GM21367 (cell line): ENCODE measurements at regions not wholly inside any gene's neighbourhood (a gene's known extent, or its start where the extent isn't known, plus 50 kb on each side); places are given as distances from the start of the nearest gene placed in this dataset.

ENCODE experiments used
- ATAC-seq: cut with Tn5 transposase; IDR thresholded peaks from one replicate; pipeline ENCODE4 v1.9.1; 2021; ENCODE audit not compliant: unreplicated experiment

- no peak for ATAC-seq
Observed at GRCh38 chr2:23238011-23238657, 146.8 kb upstream of the KLHL29 start.

- no peak for ATAC-seq
Observed at GRCh38 chr2:23239374-23239773, 145.6 kb upstream of the KLHL29 start.

- no peak for ATAC-seq
Observed at GRCh38 chr2:23241121-23241520, 143.9 kb upstream of the KLHL29 start.

- no peak for ATAC-seq
Observed at GRCh38 chr2:23241611-23242245, 143.3 kb upstream of the KLHL29 start.

GRCh38 chr2:23243073-23243659, 141.8 kb upstream of the KLHL29 start:
- ATAC-seq, result no peak

- ATAC-seq, result no peak
Observed at GRCh38 chr2:23244617-23245016, 140.4 kb upstream of the KLHL29 start.

GRCh38 chr2:23246992-23247683, 137.8 kb upstream of the KLHL29 start:
- no peak for ATAC-seq

GRCh38 chr2:23248667-23249066, 136.3 kb upstream of the KLHL29 start:
- ATAC-seq, result no peak

- ATAC-seq, result no peak
Observed at GRCh38 chr2:23249348-23249747, 135.6 kb upstream of the KLHL29 start.

- ATAC-seq, result no peak
Observed at GRCh38 chr2:23250371-23250770, 134.6 kb upstream of the KLHL29 start.

- ATAC-seq, result no peak
Observed at GRCh38 chr2:23256643-23257042, 128.3 kb upstream of the KLHL29 start.

- ATAC-seq, result no peak
Observed at GRCh38 chr2:23260621-23261020, 124.4 kb upstream of the KLHL29 start.

- ATAC-seq, result no peak
Observed at GRCh38 chr2:23268467-23269263, 116.3 kb upstream of the KLHL29 start.

GRCh38 chr2:23269747-23270146, 115.2 kb upstream of the KLHL29 start:
- ATAC-seq, result no peak

GRCh38 chr2:23270810-23271209, 114.2 kb upstream of the KLHL29 start:
- ATAC-seq, result no peak

GRCh38 chr2:23271230-23271629, 113.7 kb upstream of the KLHL29 start:
- ATAC-seq, result no peak

- no peak for ATAC-seq
Observed at GRCh38 chr2:23273786-23274185, 111.2 kb upstream of the KLHL29 start.

- ATAC-seq, result no peak
Observed at GRCh38 chr2:23280401-23280800, 104.6 kb upstream of the KLHL29 start.

- no peak for ATAC-seq
Observed at GRCh38 chr2:23283653-23284052, 101.3 kb upstream of the KLHL29 start.

GRCh38 chr2:23285091-23285800, 99.7 kb upstream of the KLHL29 start:
- no peak for ATAC-seq
